ENCODE measurements at regions not wholly inside any gene's neighbourhood (a gene's known extent, or its start where the extent isn't known, plus 50 kb on each side); places are given as distances from the start of the nearest gene placed in this dataset.

DNA sequence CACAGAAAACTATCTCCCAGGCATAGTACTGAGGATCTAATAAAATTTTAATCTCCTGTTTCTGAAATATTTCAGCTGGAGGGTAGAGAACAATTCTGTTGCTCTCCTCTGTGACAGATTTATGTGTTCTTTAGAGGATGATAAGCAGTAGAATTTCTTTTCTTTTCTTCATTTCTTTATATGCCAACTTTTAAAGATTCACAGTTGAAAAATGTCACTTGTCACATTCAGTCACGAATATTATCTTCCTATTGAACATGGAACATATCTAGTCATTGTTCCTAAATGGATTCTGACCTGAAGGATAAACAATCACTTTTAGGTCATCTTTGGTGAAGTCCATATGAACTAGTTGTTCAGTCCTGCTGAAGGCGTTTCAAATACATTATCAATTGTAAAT is 585.5 kb upstream of the DPPA4 start:
- TF ChIP-seq, protein P1, sequence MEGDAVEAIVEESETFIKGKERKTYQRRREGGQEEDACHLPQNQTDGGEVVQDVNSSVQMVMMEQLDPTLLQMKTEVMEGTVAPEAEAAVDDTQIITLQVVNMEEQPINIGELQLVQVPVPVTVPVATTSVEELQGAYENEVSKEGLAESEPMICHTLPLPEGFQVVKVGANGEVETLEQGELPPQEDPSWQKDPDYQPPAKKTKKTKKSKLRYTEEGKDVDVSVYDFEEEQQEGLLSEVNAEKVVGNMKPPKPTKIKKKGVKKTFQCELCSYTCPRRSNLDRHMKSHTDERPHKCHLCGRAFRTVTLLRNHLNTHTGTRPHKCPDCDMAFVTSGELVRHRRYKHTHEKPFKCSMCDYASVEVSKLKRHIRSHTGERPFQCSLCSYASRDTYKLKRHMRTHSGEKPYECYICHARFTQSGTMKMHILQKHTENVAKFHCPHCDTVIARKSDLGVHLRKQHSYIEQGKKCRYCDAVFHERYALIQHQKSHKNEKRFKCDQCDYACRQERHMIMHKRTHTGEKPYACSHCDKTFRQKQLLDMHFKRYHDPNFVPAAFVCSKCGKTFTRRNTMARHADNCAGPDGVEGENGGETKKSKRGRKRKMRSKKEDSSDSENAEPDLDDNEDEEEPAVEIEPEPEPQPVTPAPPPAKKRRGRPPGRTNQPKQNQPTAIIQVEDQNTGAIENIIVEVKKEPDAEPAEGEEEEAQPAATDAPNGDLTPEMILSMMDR (IDR thresholded peaks at IDR 0.05), result no peak
- TF ChIP-seq POLR2A (IDR thresholded peaks at IDR 0.05), result no peak

Data from uterus (tissue), 2 donors.